Activated naive CD8-positive, alpha-beta T cell treated with anti-CD3 and anti-CD28 coated beads for 36 hours (primary cell): ENCODE measurements at regions not wholly inside any gene's neighbourhood (a gene's known extent, or its start where the extent isn't known, plus 50 kb on each side); places are given as distances from the start of the nearest gene placed in this dataset.
"Not testable (repeated sequence)": the region's sequence is repeated elsewhere in the genome, so short reads cannot be mapped to it uniquely, and the experiment has no call there.

Source experiments
- DNase-seq: peaks from one replicate; pipeline ENCODE4 v3.0.0; 2021
- H3K27ac Mint-ChIP-seq: one replicate; pipeline ENCODE4 v1.8.0; 2022; ENCODE audit warnings: mild to moderate bottlenecking, moderate library complexity, mixed read lengths
- H3K27me3 Mint-ChIP-seq: one replicate; pipeline ENCODE4 v1.8.0; 2022; ENCODE audit warnings: mild to moderate bottlenecking, mixed read lengths
- H3K36me3 Mint-ChIP-seq: one replicate; pipeline ENCODE4 v1.8.0; 2021; ENCODE audit warnings: mild to moderate bottlenecking, mixed read lengths
- H3K4me1 Mint-ChIP-seq: one replicate; pipeline ENCODE4 v1.8.0; 2021; ENCODE audit warnings: mixed read lengths
- H3K4me3 Mint-ChIP-seq: one replicate; pipeline ENCODE4 v1.8.0; 2022; ENCODE audit warnings: mild to moderate bottlenecking, moderate library complexity, mixed read lengths
- H3K9me3 Mint-ChIP-seq: one replicate; pipeline ENCODE4 v1.8.0; 2022; ENCODE audit warnings: mixed read lengths

- Mint-ChIP-seq H3K9me3 (no peaks in the 10 kb centered on the region), H3K4me3 (no peak overlapping the region), H3K27ac (no peak overlapping the region), H3K4me1 (peaks cover 1% of the 10 kb centered on the region), H3K27me3 (no peaks in the 10 kb centered on the region), H3K36me3 (no peaks in the 10 kb centered on the region)
- no peak for DNase-seq
Measured at GRCh38 chr9:129312251-129313122, 134.4 kb upstream of the IER5L start.

GRCh38 chr9:129311643-129312042 is 133.6 kb upstream of the IER5L start:
- H3K4me3 Mint-ChIP-seq = no peak overlapping the region
- no peaks in the 10 kb centered on the region for H3K9me3 Mint-ChIP-seq
- no peaks in the 10 kb centered on the region for H3K27me3 Mint-ChIP-seq
- H3K36me3 Mint-ChIP-seq = no peaks in the 10 kb centered on the region
- H3K27ac Mint-ChIP-seq = no peak overlapping the region
- peaks cover 8% of the 10 kb centered on the region for H3K4me1 Mint-ChIP-seq
- DNase-seq = no peak

- Mint-ChIP-seq H3K9me3 (no peaks in the 10 kb centered on the region), H3K36me3 (no peaks in the 10 kb centered on the region), H3K27me3 (no peaks in the 10 kb centered on the region), H3K27ac (no peak overlapping the region), H3K4me3 (no peak overlapping the region), H3K4me1 (peaks cover 8% of the 10 kb centered on the region)
- no peak for DNase-seq
Measured at GRCh38 chr9:129310666-129311350, 132.7 kb upstream of the IER5L start.

GRCh38 chr9:129309906-129310305 is 131.8 kb upstream of the IER5L start:
- DNase-seq = no peak
- Mint-ChIP-seq H3K36me3 (no peaks in the 10 kb centered on the region), H3K27me3 (no peaks in the 10 kb centered on the region)

GRCh38 chr9:129309041-129309430 is 131.0 kb upstream of the IER5L start:
- no peaks in the 10 kb centered on the region for H3K9me3 Mint-ChIP-seq
- no peak for DNase-seq
- H3K4me1 Mint-ChIP-seq = peaks cover 8% of the 10 kb centered on the region

More at GRCh38 chr9:129309906-129310305, 131.8 kb upstream of the IER5L start:
- H3K4me1 Mint-ChIP-seq = peaks cover 8% of the 10 kb centered on the region
- no peaks in the 10 kb centered on the region for H3K9me3 Mint-ChIP-seq
- H3K27ac Mint-ChIP-seq = no peak overlapping the region
- H3K4me3 Mint-ChIP-seq = no peak overlapping the region

GRCh38 chr9:129307227-129307970 is 129.3 kb upstream of the IER5L start:
- peak overlapping the region; percentile 19 for H3K27ac Mint-ChIP-seq
- no peaks in the 10 kb centered on the region for H3K36me3 Mint-ChIP-seq
- no peak overlapping the region for H3K4me3 Mint-ChIP-seq
- no peak for DNase-seq
- peaks cover 2% of the 10 kb centered on the region for H3K9me3 Mint-ChIP-seq
- H3K27me3 Mint-ChIP-seq = peaks cover 4% of the 10 kb centered on the region
- H3K4me1 Mint-ChIP-seq = peaks cover 8% of the 10 kb centered on the region

More at GRCh38 chr9:129309041-129309430, 131.0 kb upstream of the IER5L start:
- no peaks in the 10 kb centered on the region for H3K36me3 Mint-ChIP-seq
- no peak overlapping the region for H3K27ac Mint-ChIP-seq
- H3K27me3 Mint-ChIP-seq = no peaks in the 10 kb centered on the region
- no peak overlapping the region for H3K4me3 Mint-ChIP-seq

GRCh38 chr9:129306318-129306973 is 128.4 kb upstream of the IER5L start:
- H3K36me3 Mint-ChIP-seq = peaks cover 2% of the 10 kb centered on the region
- no peak overlapping the region for H3K4me3 Mint-ChIP-seq
- H3K27ac Mint-ChIP-seq = peak overlapping the region; percentile 25
- H3K9me3 Mint-ChIP-seq = peaks cover 4% of the 10 kb centered on the region
- H3K4me1 Mint-ChIP-seq = peaks cover 8% of the 10 kb centered on the region
- H3K27me3 Mint-ChIP-seq = peaks cover 4% of the 10 kb centered on the region
- no peak for DNase-seq

- H3K27ac Mint-ChIP-seq = no peak overlapping the region
- H3K9me3 Mint-ChIP-seq = peaks cover 4% of the 10 kb centered on the region
- DNase-seq = no peak
- peaks cover 2% of the 10 kb centered on the region for H3K36me3 Mint-ChIP-seq
- H3K27me3 Mint-ChIP-seq = peaks cover 4% of the 10 kb centered on the region
- peaks cover 8% of the 10 kb centered on the region for H3K4me1 Mint-ChIP-seq
- H3K4me3 Mint-ChIP-seq = no peak overlapping the region
Measured at GRCh38 chr9:129305246-129305645, 127.2 kb upstream of the IER5L start.

GRCh38 chr9:129301941-129302340 is 123.9 kb upstream of the IER5L start:
- DNase-seq = no peak
- Mint-ChIP-seq H3K9me3 (peaks cover 6% of the 10 kb centered on the region), H3K4me1 (peaks cover under 1% of the 10 kb centered on the region), H3K27me3 (peaks cover 4% of the 10 kb centered on the region), H3K4me3 (no peak overlapping the region), H3K27ac (no peak overlapping the region), H3K36me3 (peaks cover 2% of the 10 kb centered on the region)

- not testable (repeated sequence) for DNase-seq, H3K27ac Mint-ChIP-seq, H3K9me3 Mint-ChIP-seq, H3K4me3 Mint-ChIP-seq, H3K36me3 Mint-ChIP-seq, H3K4me1 Mint-ChIP-seq, H3K27me3 Mint-ChIP-seq
Measured at GRCh38 chr9:129296195-129296594, 118.1 kb upstream of the IER5L start.

GRCh38 chr9:129291041-129291501 is 113.0 kb upstream of the IER5L start:
- Mint-ChIP-seq H3K4me3 (no peak overlapping the region), H3K27me3 (no peaks in the 10 kb centered on the region), H3K4me1 (peaks cover 4% of the 10 kb centered on the region), H3K27ac (no peak overlapping the region), H3K9me3 (peaks cover 4% of the 10 kb centered on the region), H3K36me3 (no peaks in the 10 kb centered on the region)
- DNase-seq = no peak

- H3K36me3 Mint-ChIP-seq = no peaks in the 10 kb centered on the region
- H3K4me1 Mint-ChIP-seq = peaks cover 4% of the 10 kb centered on the region
- H3K4me3 Mint-ChIP-seq = no peak overlapping the region
- no peak overlapping the region for H3K27ac Mint-ChIP-seq
- no peak for DNase-seq
- no peaks in the 10 kb centered on the region for H3K27me3 Mint-ChIP-seq
- H3K9me3 Mint-ChIP-seq = peaks cover 2% of the 10 kb centered on the region
Measured at GRCh38 chr9:129290606-129291005, 112.5 kb upstream of the IER5L start.

GRCh38 chr9:129289883-129290282 is 111.8 kb upstream of the IER5L start:
- Mint-ChIP-seq H3K27ac (no peak overlapping the region), H3K27me3 (no peaks in the 10 kb centered on the region), H3K36me3 (no peaks in the 10 kb centered on the region), H3K4me3 (no peak overlapping the region), H3K9me3 (no peaks in the 10 kb centered on the region), H3K4me1 (peaks cover 4% of the 10 kb centered on the region)
- DNase-seq = no peak

GRCh38 chr9:129289131-129289731 is 111.2 kb upstream of the IER5L start:
- Mint-ChIP-seq H3K36me3 (no peaks in the 10 kb centered on the region), H3K27me3 (no peaks in the 10 kb centered on the region), H3K4me3 (no peak overlapping the region), H3K9me3 (no peaks in the 10 kb centered on the region), H3K27ac (no peak overlapping the region), H3K4me1 (peaks cover 4% of the 10 kb centered on the region)
- no peak for DNase-seq
